Islet of Langerhans (tissue), 1 donor: ENCODE measurements at regions not wholly inside any gene's neighbourhood (a gene's known extent, or its start where the extent isn't known, plus 50 kb on each side); places are given as distances from the start of the nearest gene placed in this dataset.
"Not testable (repeated sequence)": the region's sequence is repeated elsewhere in the genome, so short reads cannot be mapped to it uniquely, and the experiment has no call there.

Source experiments
- FAIRE-seq: peaks from one replicate; lab custom pipeline; 2011; peaks lifted over from hg19 to GRCh38; lab: Jason Lieb, UNC

- no peak for FAIRE-seq
Observed at GRCh38 chr16:5971924-5972323, 874.3 kb upstream of the EEF2KMT start.

GRCh38 chr16:5971106-5971505, 873.5 kb upstream of the EEF2KMT start:
- no peak for FAIRE-seq

- FAIRE-seq = no peak
Observed at GRCh38 chr16:5966004-5966403, 868.4 kb upstream of the EEF2KMT start.

GRCh38 chr16:5965321-5965720, 867.7 kb upstream of the EEF2KMT start:
- no peak for FAIRE-seq

- FAIRE-seq = no peak
Observed at GRCh38 chr16:5951486-5951885, 853.9 kb upstream of the EEF2KMT start.

- no peak for FAIRE-seq
Observed at GRCh38 chr16:5944971-5945370, 847.4 kb upstream of the EEF2KMT start.

GRCh38 chr16:5938607-5939006, 841.0 kb upstream of the EEF2KMT start:
- no peak for FAIRE-seq

GRCh38 chr16:5932906-5933305, 835.3 kb upstream of the EEF2KMT start:
- FAIRE-seq = no peak

GRCh38 chr16:5928476-5929065, 831.0 kb upstream of the EEF2KMT start:
- no peak for FAIRE-seq

GRCh38 chr16:5925850-5926249, 828.3 kb upstream of the EEF2KMT start:
- no peak for FAIRE-seq

- FAIRE-seq = no peak
Observed at GRCh38 chr16:5922686-5923085, 825.1 kb upstream of the EEF2KMT start.

GRCh38 chr16:5918567-5919130, 821.1 kb upstream of the EEF2KMT start:
- no peak for FAIRE-seq

- FAIRE-seq = no peak
Observed at GRCh38 chr16:5917436-5918195, 820.0 kb upstream of the EEF2KMT start.

- no peak for FAIRE-seq
Observed at GRCh38 chr16:5916711-5917191, 819.2 kb upstream of the EEF2KMT start.

- no peak for FAIRE-seq
Observed at GRCh38 chr16:5911241-5911640, 813.6 kb upstream of the EEF2KMT start.

- not testable (repeated sequence) for FAIRE-seq
Observed at GRCh38 chr16:5909556-5909955, 812.0 kb upstream of the EEF2KMT start.

- no peak for FAIRE-seq
Observed at GRCh38 chr16:5907544-5907943, 809.9 kb upstream of the EEF2KMT start.

- FAIRE-seq = no peak
Observed at GRCh38 chr16:5906351-5906750, 808.8 kb upstream of the EEF2KMT start.

- FAIRE-seq = no peak
Observed at GRCh38 chr16:5905935-5906334, 808.3 kb upstream of the EEF2KMT start.

- no peak for FAIRE-seq
Observed at GRCh38 chr16:5903832-5904231, 806.2 kb upstream of the EEF2KMT start.

GRCh38 chr16:5903153-5903552, 805.6 kb upstream of the EEF2KMT start:
- FAIRE-seq = no peak

GRCh38 chr16:5900046-5900445, 802.5 kb upstream of the EEF2KMT start:
- FAIRE-seq = no peak

GRCh38 chr16:5895976-5896375, 798.4 kb upstream of the EEF2KMT start:
- no peak for FAIRE-seq

- FAIRE-seq = no peak
Observed at GRCh38 chr16:5895137-5895536, 797.5 kb upstream of the EEF2KMT start.
